GM18909 (cell line): ENCODE measurements at regions not wholly inside any gene's neighbourhood (a gene's known extent, or its start where the extent isn't known, plus 50 kb on each side); places are given as distances from the start of the nearest gene placed in this dataset.
A peak's percentile ranks its signal among the peaks of the same experiment; 100 is the strongest.

Source experiments
- ATAC-seq: cut with Tn5 transposase; IDR thresholded peaks from one replicate; pipeline ENCODE4 v1.9.1; 2021; ENCODE audit warnings: mild to moderate bottlenecking; ENCODE audit not compliant: unreplicated experiment, poor library complexity

GRCh38 chr3:66795365-66795764 is 202.7 kb upstream of the KBTBD8 start:
- no peak for ATAC-seq

- no peak for ATAC-seq
These were observed 201.8 kb upstream of the KBTBD8 start for GRCh38 chr3:66796343-66796742.

DNA sequence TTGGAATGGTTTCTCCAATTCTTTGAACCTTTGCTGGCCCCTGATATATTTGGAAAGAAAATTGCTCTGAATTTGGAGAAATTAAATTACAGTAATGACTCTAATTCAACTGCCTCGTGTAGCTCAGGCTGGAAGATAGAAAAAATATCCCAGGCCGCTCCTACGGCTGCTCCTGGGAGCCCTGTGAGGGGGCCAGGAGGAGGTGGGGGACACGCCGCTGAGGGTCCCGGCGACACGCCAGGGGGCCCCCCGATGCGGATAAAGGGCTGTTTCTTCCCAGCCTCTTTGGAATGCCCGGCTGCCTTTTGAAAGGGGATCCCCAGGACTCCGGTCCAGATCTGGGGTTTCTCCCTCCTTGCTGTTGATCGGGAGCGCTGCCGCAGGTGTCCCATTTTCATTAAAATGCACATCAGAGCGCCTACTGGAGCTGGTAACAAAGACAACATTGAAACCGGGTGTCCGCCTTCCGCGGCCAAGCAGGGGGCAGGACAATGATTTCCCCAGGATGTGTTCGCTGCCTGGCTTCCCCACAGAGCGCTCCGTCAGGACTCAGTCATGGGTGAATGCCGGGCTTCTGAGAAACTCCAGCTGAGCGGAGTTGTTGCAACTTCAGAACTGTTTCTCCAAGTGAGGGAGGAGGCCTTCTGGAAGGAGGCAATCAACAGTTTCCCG is 200.1 kb upstream of the KBTBD8 start:
- no peak for ATAC-seq

DNA sequence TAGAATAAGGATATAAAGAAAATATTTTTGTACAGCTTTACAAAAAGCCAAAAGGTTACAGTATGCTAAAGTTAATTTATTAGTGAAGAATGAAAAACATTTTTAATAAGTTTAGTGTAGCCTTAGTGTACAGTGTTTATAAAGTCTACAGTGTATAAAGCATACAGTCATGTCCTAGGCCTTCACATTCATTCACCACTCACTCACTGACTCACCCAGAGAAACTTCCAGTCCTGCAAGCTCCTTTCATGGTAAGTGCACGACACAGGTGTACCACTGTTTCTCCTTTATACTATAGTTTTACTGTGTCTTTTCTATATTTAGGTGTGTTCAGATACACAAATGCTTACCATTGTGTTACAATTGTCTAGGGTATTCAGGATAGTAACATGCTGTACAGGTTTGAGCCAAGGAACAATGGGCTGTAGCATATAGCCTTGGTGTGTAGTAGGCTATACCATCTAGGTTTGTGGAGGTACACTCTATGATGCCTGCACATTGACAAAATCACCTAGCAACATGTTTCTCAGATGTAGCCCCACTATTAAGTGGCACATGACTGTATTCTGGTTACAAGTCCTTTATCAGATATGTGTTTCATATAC is 197.1 kb upstream of the KBTBD8 start:
- no peak for ATAC-seq

- no peak for ATAC-seq
These were observed 194.9 kb upstream of the KBTBD8 start for GRCh38 chr3:66803206-66803605.

DNA sequence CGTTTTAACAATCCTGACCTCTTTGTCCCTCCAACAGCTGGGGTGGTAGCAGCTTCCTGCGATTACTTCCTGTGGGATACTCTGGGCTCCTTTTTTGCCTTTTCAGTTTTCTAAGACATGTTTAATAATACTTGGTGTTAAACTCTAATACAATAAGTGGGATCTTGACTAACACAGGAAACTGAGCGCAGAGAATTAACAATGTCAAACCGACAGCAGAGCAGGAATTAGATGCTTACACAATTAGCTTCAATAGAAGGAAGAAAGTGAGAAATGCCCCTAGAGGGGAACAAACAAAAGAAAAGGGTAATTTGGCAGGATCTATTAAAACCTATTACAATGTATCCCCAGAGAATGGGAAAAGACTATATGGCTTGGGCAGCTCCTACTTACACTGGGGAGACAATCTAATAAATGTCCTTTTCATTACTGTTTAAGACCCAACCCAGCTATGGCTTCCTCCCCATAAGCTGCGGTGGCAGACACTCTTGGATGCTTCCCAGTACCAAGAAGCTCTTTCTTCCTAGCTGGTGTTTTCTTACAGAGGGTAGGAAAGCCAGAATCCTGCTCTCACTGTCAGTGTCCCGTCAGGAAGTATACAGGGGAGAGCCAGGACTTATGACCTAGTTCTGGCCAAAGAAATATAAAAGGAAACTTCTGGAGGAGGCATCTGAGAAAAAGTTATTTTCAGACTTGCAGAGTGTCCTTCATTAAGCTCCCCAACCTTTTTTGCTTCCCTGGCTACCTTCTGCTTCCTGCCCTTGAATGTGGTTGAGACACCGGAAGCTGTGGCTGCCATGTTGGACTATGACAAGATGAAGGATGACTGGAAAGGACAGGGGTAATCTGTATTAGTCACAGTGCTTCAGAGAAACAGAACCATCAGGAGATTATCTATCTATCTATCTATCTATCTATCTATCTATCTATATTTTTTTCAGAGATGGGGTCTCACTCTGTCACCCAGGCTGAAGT is 194.1 kb upstream of the KBTBD8 start:
- ATAC-seq = no peak

DNA sequence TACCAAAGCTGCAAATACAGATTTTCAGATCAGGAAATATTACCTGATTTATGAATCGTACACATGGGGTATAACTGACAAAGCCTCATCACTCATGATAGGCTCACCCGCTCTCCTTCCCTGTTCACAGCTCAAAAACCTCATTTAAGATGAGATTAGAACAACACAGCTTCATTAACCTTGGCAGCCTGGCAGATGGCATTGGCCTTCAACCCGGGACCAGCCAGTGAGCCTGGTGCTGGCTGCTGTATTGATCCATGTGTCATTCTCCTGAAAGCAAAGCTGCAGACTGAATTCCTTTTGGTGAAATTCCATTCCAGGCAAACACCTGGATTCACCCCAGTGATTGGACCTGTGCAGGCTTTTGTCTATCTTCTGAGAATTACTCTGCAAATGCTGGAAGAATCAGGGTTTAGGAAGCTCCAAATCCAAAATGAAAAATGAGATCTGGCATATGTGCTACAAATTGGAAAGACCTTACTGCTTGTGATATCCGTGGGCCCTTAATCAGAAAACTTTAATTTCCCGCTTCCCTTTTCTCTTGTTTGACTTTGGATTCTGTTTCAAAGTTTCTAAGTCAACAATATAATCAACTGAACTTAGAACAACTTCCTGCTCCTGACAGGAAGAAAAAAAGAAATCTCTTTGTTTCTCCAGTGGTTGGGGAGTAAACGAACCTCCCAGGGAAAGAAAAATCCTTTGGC is 189.1 kb upstream of the KBTBD8 start:
- ATAC-seq = no peak

DNA sequence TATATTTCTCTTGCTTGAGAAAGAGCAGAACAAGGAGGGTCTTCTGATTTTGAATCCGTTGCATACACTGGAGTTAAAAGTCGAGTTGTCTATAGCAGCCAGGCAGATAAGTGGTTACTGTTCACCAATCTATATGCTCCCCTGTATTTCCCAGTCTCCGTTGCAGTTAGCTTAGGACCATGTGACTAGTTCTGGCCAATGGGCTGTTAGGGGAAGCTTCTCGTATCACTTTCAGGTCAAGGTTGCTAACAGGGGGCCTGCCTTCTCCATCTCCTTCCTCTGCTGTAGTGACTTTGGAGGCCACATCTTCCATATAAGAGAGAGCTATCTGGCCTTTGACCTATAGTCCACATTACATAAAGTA is 188.5 kb upstream of the KBTBD8 start:
- no peak for ATAC-seq

DNA sequence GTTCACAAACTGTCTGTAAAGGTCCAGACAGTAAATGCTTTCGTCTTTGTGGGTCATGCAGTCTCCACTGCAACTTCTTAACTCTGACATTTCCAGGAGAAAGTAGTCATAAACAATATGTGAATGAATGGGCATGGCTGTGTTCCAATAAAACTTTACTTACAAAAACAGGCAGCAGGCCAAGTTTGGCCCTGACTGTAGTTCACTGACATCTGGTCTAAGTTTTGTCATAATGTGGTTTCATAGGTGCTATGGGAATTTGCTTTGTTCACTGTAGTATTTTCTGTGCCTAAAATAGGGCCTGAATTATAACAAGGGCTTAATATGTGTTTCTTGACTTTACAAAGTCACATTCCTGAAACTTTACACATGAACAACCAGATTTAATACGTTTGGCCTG is 186.0 kb upstream of the KBTBD8 start:
- no peak for ATAC-seq

DNA sequence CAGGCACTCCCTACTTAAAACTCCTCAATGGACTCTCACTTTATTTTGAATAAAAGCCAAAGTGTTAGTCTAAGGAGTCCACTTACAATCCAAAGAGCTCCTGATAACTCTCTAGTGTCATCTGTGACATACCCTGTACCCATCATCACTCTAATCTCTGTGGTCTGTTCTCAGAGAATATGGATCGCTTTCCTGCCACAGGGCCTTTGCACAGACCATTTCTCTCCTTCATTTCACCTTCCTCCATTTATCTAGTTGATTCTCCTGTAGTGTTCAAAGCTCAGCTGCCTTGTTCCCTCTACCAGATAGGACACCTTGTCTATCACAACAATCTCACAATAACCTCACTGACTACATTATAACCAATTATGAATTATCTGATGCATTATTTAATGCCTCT is 185.4 kb upstream of the KBTBD8 start:
- no peak for ATAC-seq

GRCh38 chr3:66816090-66816761 is 181.9 kb upstream of the KBTBD8 start:
- peak; percentile 78 for ATAC-seq

GRCh38 chr3:66817951-66818557 is 180.1 kb upstream of the KBTBD8 start:
- ATAC-seq = no peak

GRCh38 chr3:66819993-66820501 is 178.1 kb upstream of the KBTBD8 start:
- ATAC-seq = no peak

DNA sequence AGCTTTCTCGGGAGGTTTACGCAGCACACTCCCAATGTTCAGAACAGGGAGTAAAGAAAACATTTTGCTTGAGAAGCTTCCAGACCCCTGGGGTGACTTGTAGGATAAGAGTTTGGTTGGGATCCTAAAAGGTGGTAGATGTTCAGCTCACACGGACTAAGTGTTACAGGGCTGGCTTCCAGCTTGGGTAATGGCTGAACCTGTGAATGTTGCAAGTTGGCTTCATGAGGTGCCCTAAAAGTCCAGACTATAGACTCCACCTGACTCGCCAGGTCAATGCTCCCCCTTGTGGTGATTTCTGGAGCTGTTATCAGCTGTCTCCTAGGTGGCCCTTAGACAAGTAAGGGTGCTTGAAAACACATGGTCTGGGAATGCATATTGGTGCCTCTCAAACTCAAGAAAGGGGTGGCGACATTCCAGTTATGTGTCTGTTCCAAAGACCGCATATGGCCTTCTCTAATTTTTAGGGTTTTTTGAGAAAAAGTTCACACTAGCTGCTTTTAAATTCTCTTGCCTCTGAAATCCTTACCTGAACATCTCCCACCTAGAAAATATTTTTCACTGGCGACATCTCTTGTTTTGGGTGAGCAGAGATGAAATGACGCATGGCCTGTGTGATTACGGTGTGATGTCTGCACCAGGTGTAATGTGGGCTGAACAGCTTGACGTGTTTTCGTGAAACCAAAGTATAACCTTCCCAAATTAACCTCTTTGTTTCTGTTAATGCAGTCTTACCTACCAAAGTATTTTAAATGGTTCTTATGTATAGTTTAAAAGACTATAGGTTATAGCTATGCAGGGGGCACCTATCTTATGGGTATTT is 175.7 kb upstream of the KBTBD8 start:
- ATAC-seq = peak; percentile 92

- no peak for ATAC-seq
These were observed 175.1 kb upstream of the KBTBD8 start for GRCh38 chr3:66823009-66823397.

DNA sequence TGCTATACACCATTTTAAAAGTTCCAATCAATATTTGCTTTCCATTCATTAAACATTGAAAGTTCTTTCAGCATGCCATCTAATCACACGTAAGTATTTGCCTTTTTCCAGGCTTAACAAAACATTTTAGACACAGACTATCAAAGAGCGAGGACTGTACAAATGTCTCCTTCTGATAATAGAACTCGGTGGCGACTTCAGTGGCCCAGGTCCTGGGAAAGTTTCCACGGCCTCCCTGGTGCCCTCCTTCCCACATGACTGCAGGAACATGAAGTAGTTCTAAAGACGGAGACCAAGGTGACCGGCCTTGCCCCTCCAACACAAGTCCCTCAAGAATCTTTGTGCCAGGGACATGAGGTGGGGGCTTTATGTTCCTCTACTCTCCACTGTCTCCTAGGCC is 174.6 kb upstream of the KBTBD8 start:
- ATAC-seq = no peak

- no peak for ATAC-seq
These were observed 172.7 kb upstream of the KBTBD8 start for GRCh38 chr3:66825375-66825774.

GRCh38 chr3:66827726-66828125 is 170.4 kb upstream of the KBTBD8 start:
- no peak for ATAC-seq

GRCh38 chr3:66828303-66828702 is 169.8 kb upstream of the KBTBD8 start:
- ATAC-seq = no peak
